GM23338 (cell line): ENCODE measurements at regions not wholly inside any gene's neighbourhood (a gene's known extent, or its start where the extent isn't known, plus 50 kb on each side); places are given as distances from the start of the nearest gene placed in this dataset.

Experiments used
- ATAC-seq: fragments of 200-7000 bp; cut with Tn5 transposase; 3 replicates; pipeline ENCODE4 v1.9.1; 2020
- DNase-seq: peaks from one replicate; pipeline ENCODE4 v3.0.0-alpha.2; 2015; ENCODE audit warnings: low spot score
- H2AFZ ChIP-seq: fragments of 200-600 bp; sonication (generic); 2 replicates; pipeline ENCODE4 v1.8.0; 2016; ENCODE audit warnings: antibody characterized with exemption, mild to moderate bottlenecking, moderate library complexity
- H3F3A ChIP-seq: fragments of 200-600 bp; sonication (generic); replicated peaks from 2 replicates; pipeline ENCODE4 v1.8.0; 2017; ENCODE audit warnings: antibody characterized with exemption, mixed run types, low read depth
- H3K27ac ChIP-seq: fragments of 200-600 bp; sonication (generic); 2 replicates; pipeline ENCODE4 v1.6.1; 2016; ENCODE audit warnings: low read depth
- H3K27me3 ChIP-seq: fragments of 200-600 bp; sonication (generic); 2 replicates; pipeline ENCODE4 v1.8.0; 2016; ENCODE audit warnings: mild to moderate bottlenecking, mixed run types, moderate library complexity; ENCODE audit not compliant: insufficient read depth
- H3K36me3 ChIP-seq: fragments of 200-600 bp; sonication (generic); 2 replicates; pipeline ENCODE4 v1.8.0; 2016; ENCODE audit warnings: mild to moderate bottlenecking; ENCODE audit not compliant: insufficient read depth
- H3K4me1 ChIP-seq: fragments of 200-600 bp; sonication (generic); 2 replicates; pipeline ENCODE4 v1.8.0; 2016; ENCODE audit warnings: mild to moderate bottlenecking, moderate library complexity; ENCODE audit not compliant: insufficient read depth
- H3K4me2 ChIP-seq: fragments of 200-600 bp; sonication (generic); 2 replicates; pipeline ENCODE4 v1.7.1; 2017; ENCODE audit warnings: mixed run types
- H3K4me3 ChIP-seq: fragments of 200-600 bp; sonication (generic); 2 replicates; pipeline ENCODE4 v1.6.1; 2016; ENCODE audit warnings: mixed run types
- H3K79me2 ChIP-seq: fragments of 200-600 bp; sonication (generic); replicated peaks from 2 replicates; pipeline ENCODE4 v1.8.0; 2017; ENCODE audit warnings: mild to moderate bottlenecking; ENCODE audit not compliant: insufficient read depth
- H3K9me2 ChIP-seq: fragments of 200-600 bp; sonication (generic); 2 replicates; pipeline ENCODE4 v1.8.0; 2017; ENCODE audit not compliant: insufficient read depth
- H4K20me1 ChIP-seq: fragments of 200-600 bp; sonication (generic); replicated peaks from 2 replicates; pipeline ENCODE4 v1.8.0; 2017; ENCODE audit warnings: mild to moderate bottlenecking; ENCODE audit not compliant: insufficient read depth
- H3K27ac Mint-ChIP-seq: 2 replicates; pipeline ENCODE4 v1.8.0; 2020; ENCODE audit warnings: inconsistent platforms, mild to moderate bottlenecking, moderate library complexity, mixed read lengths
- H3K27me3 Mint-ChIP-seq: 3 replicates; pipeline ENCODE4 v1.8.0; 2022; ENCODE audit warnings: low read depth, mild to moderate bottlenecking, moderate library complexity, mixed read lengths, inconsistent platforms; ENCODE audit not compliant: insufficient read depth, poor library complexity
- H3K36me3 Mint-ChIP-seq: 3 replicates; pipeline ENCODE4 v1.8.0; 2021; ENCODE audit warnings: low read depth, mild to moderate bottlenecking, inconsistent platforms, moderate library complexity, mixed read lengths
- H3K4me1 Mint-ChIP-seq: 3 replicates; pipeline ENCODE4 v1.8.0; 2020; ENCODE audit warnings: mild to moderate bottlenecking, inconsistent platforms, mixed read lengths
- H3K4me3 Mint-ChIP-seq: 3 replicates; pipeline ENCODE4 v1.8.0; 2021; ENCODE audit warnings: moderate library complexity, mild to moderate bottlenecking, inconsistent platforms, mixed read lengths
- H3K9me3 Mint-ChIP-seq: 3 replicates; pipeline ENCODE4 v1.8.0; 2020; ENCODE audit warnings: moderate library complexity, mild to moderate bottlenecking, inconsistent platforms, mixed read lengths
- CREB1 ChIP-seq: fragments of 250-450 bp; sonication (Bioruptor Pico); IDR thresholded peaks from 2 replicates; pipeline ENCODE4 v1.5.0; 2020; ENCODE audit warnings: low read depth, mild to moderate bottlenecking, moderate library complexity
- ETS1 ChIP-seq: IDR thresholded peaks from 2 replicates; pipeline ENCODE4 v1.6.1; 2016; ENCODE audit warnings: antibody characterized with exemption
- EZH2phosphoT487 ChIP-seq: fragments of 200-600 bp; sonication (generic); IDR thresholded peaks from one replicate; pipeline ENCODE4 v1.8.1; 2018; ENCODE audit warnings: antibody characterized with exemption; ENCODE audit not compliant: unreplicated experiment
- JUNB ChIP-seq: IDR thresholded peaks from one replicate; pipeline ENCODE4 v1.6.1; 2016; ENCODE audit warnings: antibody characterized with exemption; ENCODE audit not compliant: unreplicated experiment
- NANOG ChIP-seq: IDR thresholded peaks from 2 replicates; pipeline ENCODE4 v1.6.1; 2016; ENCODE audit warnings: antibody characterized with exemption, borderline replicate concordance
- STAT1 ChIP-seq: IDR thresholded peaks from one replicate; pipeline ENCODE4 v1.6.1; 2016; ENCODE audit warnings: antibody characterized with exemption; ENCODE audit not compliant: unreplicated experiment
- ZNF331 ChIP-seq: fragments of 250-450 bp; sonication (Bioruptor Pico); IDR thresholded peaks from 2 replicates; pipeline ENCODE4 v1.5.0; 2020; ENCODE audit warnings: low read depth, mild to moderate bottlenecking, moderate library complexity
- TF ChIP-seq, protein P1 (sequence below): fragments of 250-450 bp; sonication (Bioruptor Pico); IDR thresholded peaks from 2 replicates; pipeline ENCODE4 v1.5.0; 2020; ENCODE audit warnings: mild to moderate bottlenecking, moderate library complexity
- TF ChIP-seq, protein P2 (sequence below): IDR thresholded peaks from one replicate; pipeline ENCODE4 v1.6.1; 2018; ENCODE audit warnings: antibody characterized with exemption; ENCODE audit not compliant: unreplicated experiment

GRCh38 chr16:27613238-27613791, 63.4 kb downstream of the KATNIP start:
- TF ChIP-seq EZH2phosphoT487: no peak
- TF ChIP-seq, protein P1, sequence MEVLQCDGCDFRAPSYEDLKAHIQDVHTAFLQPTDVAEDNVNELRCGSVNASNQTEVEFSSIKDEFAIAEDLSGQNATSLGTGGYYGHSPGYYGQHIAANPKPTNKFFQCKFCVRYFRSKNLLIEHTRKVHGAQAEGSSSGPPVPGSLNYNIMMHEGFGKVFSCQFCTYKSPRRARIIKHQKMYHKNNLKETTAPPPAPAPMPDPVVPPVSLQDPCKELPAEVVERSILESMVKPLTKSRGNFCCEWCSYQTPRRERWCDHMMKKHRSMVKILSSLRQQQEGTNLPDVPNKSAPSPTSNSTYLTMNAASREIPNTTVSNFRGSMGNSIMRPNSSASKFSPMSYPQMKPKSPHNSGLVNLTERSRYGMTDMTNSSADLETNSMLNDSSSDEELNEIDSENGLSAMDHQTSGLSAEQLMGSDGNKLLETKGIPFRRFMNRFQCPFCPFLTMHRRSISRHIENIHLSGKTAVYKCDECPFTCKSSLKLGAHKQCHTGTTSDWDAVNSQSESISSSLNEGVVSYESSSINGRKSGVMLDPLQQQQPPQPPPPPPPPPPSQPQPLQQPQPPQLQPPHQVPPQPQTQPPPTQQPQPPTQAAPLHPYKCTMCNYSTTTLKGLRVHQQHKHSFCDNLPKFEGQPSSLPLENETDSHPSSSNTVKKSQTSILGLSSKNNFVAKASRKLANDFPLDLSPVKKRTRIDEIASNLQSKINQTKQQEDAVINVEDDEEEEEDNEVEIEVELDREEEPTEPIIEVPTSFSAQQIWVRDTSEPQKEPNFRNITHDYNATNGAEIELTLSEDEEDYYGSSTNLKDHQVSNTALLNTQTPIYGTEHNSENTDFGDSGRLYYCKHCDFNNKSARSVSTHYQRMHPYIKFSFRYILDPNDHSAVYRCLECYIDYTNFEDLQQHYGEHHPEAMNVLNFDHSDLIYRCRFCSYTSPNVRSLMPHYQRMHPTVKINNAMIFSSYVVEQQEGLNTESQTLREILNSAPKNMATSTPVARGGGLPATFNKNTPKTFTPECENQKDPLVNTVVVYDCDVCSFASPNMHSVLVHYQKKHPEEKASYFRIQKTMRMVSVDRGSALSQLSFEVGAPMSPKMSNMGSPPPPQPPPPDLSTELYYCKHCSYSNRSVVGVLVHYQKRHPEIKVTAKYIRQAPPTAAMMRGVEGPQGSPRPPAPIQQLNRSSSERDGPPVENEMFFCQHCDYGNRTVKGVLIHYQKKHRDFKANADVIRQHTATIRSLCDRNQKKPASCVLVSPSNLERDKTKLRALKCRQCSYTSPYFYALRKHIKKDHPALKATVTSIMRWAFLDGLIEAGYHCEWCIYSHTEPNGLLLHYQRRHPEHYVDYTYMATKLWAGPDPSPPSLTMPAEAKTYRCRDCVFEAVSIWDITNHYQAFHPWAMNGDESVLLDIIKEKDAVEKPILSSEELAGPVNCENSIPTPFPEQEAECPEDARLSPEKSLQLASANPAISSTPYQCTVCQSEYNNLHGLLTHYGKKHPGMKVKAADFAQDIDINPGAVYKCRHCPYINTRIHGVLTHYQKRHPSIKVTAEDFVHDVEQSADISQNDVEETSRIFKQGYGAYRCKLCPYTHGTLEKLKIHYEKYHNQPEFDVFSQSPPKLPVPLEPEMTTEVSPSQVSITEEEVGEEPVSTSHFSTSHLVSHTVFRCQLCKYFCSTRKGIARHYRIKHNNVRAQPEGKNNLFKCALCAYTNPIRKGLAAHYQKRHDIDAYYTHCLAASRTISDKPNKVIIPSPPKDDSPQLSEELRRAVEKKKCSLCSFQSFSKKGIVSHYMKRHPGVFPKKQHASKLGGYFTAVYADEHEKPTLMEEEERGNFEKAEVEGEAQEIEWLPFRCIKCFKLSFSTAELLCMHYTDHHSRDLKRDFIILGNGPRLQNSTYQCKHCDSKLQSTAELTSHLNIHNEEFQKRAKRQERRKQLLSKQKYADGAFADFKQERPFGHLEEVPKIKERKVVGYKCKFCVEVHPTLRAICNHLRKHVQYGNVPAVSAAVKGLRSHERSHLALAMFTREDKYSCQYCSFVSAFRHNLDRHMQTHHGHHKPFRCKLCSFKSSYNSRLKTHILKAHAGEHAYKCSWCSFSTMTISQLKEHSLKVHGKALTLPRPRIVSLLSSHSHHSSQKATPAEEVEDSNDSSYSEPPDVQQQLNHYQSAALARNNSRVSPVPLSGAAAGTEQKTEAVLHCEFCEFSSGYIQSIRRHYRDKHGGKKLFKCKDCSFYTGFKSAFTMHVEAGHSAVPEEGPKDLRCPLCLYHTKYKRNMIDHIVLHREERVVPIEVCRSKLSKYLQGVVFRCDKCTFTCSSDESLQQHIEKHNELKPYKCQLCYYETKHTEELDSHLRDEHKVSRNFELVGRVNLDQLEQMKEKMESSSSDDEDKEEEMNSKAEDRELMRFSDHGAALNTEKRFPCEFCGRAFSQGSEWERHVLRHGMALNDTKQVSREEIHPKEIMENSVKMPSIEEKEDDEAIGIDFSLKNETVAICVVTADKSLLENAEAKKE (CRISPR knock-in tag): no peak
- no peak for TF ChIP-seq STAT1
- no peak for TF ChIP-seq JUNB
- TF ChIP-seq ZNF331 (CRISPR knock-in tag): no peak
- TF ChIP-seq, protein P2, sequence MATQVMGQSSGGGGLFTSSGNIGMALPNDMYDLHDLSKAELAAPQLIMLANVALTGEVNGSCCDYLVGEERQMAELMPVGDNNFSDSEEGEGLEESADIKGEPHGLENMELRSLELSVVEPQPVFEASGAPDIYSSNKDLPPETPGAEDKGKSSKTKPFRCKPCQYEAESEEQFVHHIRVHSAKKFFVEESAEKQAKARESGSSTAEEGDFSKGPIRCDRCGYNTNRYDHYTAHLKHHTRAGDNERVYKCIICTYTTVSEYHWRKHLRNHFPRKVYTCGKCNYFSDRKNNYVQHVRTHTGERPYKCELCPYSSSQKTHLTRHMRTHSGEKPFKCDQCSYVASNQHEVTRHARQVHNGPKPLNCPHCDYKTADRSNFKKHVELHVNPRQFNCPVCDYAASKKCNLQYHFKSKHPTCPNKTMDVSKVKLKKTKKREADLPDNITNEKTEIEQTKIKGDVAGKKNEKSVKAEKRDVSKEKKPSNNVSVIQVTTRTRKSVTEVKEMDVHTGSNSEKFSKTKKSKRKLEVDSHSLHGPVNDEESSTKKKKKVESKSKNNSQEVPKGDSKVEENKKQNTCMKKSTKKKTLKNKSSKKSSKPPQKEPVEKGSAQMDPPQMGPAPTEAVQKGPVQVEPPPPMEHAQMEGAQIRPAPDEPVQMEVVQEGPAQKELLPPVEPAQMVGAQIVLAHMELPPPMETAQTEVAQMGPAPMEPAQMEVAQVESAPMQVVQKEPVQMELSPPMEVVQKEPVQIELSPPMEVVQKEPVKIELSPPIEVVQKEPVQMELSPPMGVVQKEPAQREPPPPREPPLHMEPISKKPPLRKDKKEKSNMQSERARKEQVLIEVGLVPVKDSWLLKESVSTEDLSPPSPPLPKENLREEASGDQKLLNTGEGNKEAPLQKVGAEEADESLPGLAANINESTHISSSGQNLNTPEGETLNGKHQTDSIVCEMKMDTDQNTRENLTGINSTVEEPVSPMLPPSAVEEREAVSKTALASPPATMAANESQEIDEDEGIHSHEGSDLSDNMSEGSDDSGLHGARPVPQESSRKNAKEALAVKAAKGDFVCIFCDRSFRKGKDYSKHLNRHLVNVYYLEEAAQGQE: no peak
- no peak for TF ChIP-seq ETS1
- no peak for TF ChIP-seq NANOG
- TF ChIP-seq CREB1 (CRISPR knock-in tag): no peak
- no peak overlapping the region for H3K27ac Mint-ChIP-seq
- no peaks in the 10 kb centered on the region for H3K9me3 Mint-ChIP-seq

More at GRCh38 chr16:27613238-27613791, 63.4 kb downstream of the KATNIP start:
- no peak overlapping the region for H3K4me3 Mint-ChIP-seq
- Histone ChIP-seq H2AFZ (no peak overlapping the region), H4K20me1 (no peaks in the 10 kb centered on the region; the same call in 1 of the 2 replicates), H3K9me2 (no peaks in the 10 kb centered on the region), H3K79me2 (no peaks in the 10 kb centered on the region), H3K27me3 (no peaks in the 10 kb centered on the region), H3K4me3 (no peak overlapping the region), H3K36me3 (no peaks in the 10 kb centered on the region), H3K27ac (no peak overlapping the region), H3K4me1 (peaks cover 7% of the 10 kb centered on the region; the same call in 1 of the 2 replicates), H3F3A (no peaks in the 10 kb centered on the region), H3K4me2 (no peak overlapping the region)
- DNase-seq (no peak), ATAC-seq (no peak)
- H3K4me1 Mint-ChIP-seq: peaks cover 12% of the 10 kb centered on the region
- H3K27me3 Mint-ChIP-seq: no peaks in the 10 kb centered on the region
- no peaks in the 10 kb centered on the region for H3K36me3 Mint-ChIP-seq
